ENCODE measurements at regions not wholly inside any gene's neighbourhood (a gene's known extent, or its start where the extent isn't known, plus 50 kb on each side); places are given as distances from the start of the nearest gene placed in this dataset.

GRCh38 chr21:27164208-27165177, 197.6 kb upstream of the ADAMTS5 start:
- DNase-seq (ENCODE audit: low spot score) = no peak

GRCh38 chr21:27158967-27159366, 192.1 kb upstream of the ADAMTS5 start:
- DNase-seq (ENCODE audit: low spot score) = no peak

GRCh38 chr21:27157097-27157496, 190.2 kb upstream of the ADAMTS5 start:
- no peak for DNase-seq (ENCODE audit: low spot score)

GRCh38 chr21:27156666-27157065, 189.8 kb upstream of the ADAMTS5 start:
- no peak for DNase-seq (ENCODE audit: low spot score)

- DNase-seq (ENCODE audit: low spot score) = no peak
Observed at GRCh38 chr21:27155130-27155500, 188.2 kb upstream of the ADAMTS5 start.

- no peak for DNase-seq (ENCODE audit: low spot score)
Observed at GRCh38 chr21:27154451-27155129, 187.7 kb upstream of the ADAMTS5 start.

GRCh38 chr21:27152996-27153395, 186.1 kb upstream of the ADAMTS5 start:
- peak; percentile 25 for DNase-seq (ENCODE audit: low spot score)

GRCh38 chr21:27149034-27149433, 182.1 kb upstream of the ADAMTS5 start:
- no peak for DNase-seq (ENCODE audit: low spot score)

- DNase-seq (ENCODE audit: low spot score) = no peak
Observed at GRCh38 chr21:27146268-27146667, 179.4 kb upstream of the ADAMTS5 start.

GRCh38 chr21:27145134-27145798, 178.4 kb upstream of the ADAMTS5 start:
- no peak for DNase-seq (ENCODE audit: low spot score)

- DNase-seq (ENCODE audit: low spot score) = no peak
Observed at GRCh38 chr21:27143476-27143875, 176.6 kb upstream of the ADAMTS5 start.

GRCh38 chr21:27139526-27139925, 172.6 kb upstream of the ADAMTS5 start:
- DNase-seq (ENCODE audit: low spot score) = no peak

GRCh38 chr21:27134516-27134915, 167.6 kb upstream of the ADAMTS5 start:
- no peak for DNase-seq (ENCODE audit: low spot score)

GRCh38 chr21:27132266-27132665, 165.4 kb upstream of the ADAMTS5 start:
- DNase-seq (ENCODE audit: low spot score) = peak; percentile 58

- DNase-seq (ENCODE audit: low spot score) = no peak
Observed at GRCh38 chr21:27130154-27130553, 163.3 kb upstream of the ADAMTS5 start.

GRCh38 chr21:27129694-27130093, 162.8 kb upstream of the ADAMTS5 start:
- no peak for DNase-seq (ENCODE audit: low spot score)

GRCh38 chr21:27129215-27129614, 162.3 kb upstream of the ADAMTS5 start:
- DNase-seq (ENCODE audit: low spot score) = peak; percentile 56

- DNase-seq (ENCODE audit: low spot score) = no peak
Observed at GRCh38 chr21:27126140-27126539, 159.3 kb upstream of the ADAMTS5 start.

- no peak for DNase-seq (ENCODE audit: low spot score)
Observed at GRCh38 chr21:27122686-27123085, 155.8 kb upstream of the ADAMTS5 start.

GRCh38 chr21:27114111-27114510, 147.2 kb upstream of the ADAMTS5 start:
- no peak for DNase-seq (ENCODE audit: low spot score)

- DNase-seq (ENCODE audit: low spot score) = peak; percentile 78
Observed at GRCh38 chr21:27112186-27112585, 145.3 kb upstream of the ADAMTS5 start.

GRCh38 chr21:27110956-27111355, 144.1 kb upstream of the ADAMTS5 start:
- DNase-seq (ENCODE audit: low spot score) = peak; percentile 78

GRCh38 chr21:27108701-27109100, 141.8 kb upstream of the ADAMTS5 start:
- peak; percentile 50 for DNase-seq (ENCODE audit: low spot score)
